ENCODE measurements at regions not wholly inside any gene's neighbourhood (a gene's known extent, or its start where the extent isn't known, plus 50 kb on each side); places are given as distances from the start of the nearest gene placed in this dataset.
"Not testable (repeated sequence)": the region's sequence is repeated elsewhere in the genome, so short reads cannot be mapped to it uniquely, and the experiment has no call there.

GRCh38 chr13:38159710-38160109 is 189.9 kb upstream of the UFM1 start:
- no peak for DNase-seq (ENCODE audit: low read depth, low spot score)

- no peak for DNase-seq (ENCODE audit: low read depth, low spot score)
Measured at GRCh38 chr13:38147050-38147449, 202.6 kb upstream of the UFM1 start.

- no peak for DNase-seq (ENCODE audit: low read depth, low spot score)
Measured at GRCh38 chr13:38141792-38142191, 207.9 kb upstream of the UFM1 start.

- DNase-seq (ENCODE audit: low read depth, low spot score) = no peak
Measured at GRCh38 chr13:38135592-38135991, 214.1 kb upstream of the UFM1 start.

- no peak for DNase-seq (ENCODE audit: low read depth, low spot score)
Measured at GRCh38 chr13:38121267-38121666, 228.4 kb upstream of the UFM1 start.

- DNase-seq (ENCODE audit: low read depth, low spot score) = peak; percentile 12
Measured at GRCh38 chr13:38103851-38104250, 234.3 kb upstream of the TRPC4 start.

- no peak for DNase-seq (ENCODE audit: low read depth, low spot score)
Measured at GRCh38 chr13:38099751-38100150, 230.2 kb upstream of the TRPC4 start.

GRCh38 chr13:38093425-38093824 is 223.9 kb upstream of the TRPC4 start:
- no peak for DNase-seq (ENCODE audit: low read depth, low spot score)

GRCh38 chr13:38090913-38091312 is 221.3 kb upstream of the TRPC4 start:
- DNase-seq (ENCODE audit: low read depth, low spot score) = no peak

GRCh38 chr13:38086721-38087120 is 217.1 kb upstream of the TRPC4 start:
- no peak for DNase-seq (ENCODE audit: low read depth, low spot score)

- no peak for DNase-seq (ENCODE audit: low read depth, low spot score)
Measured at GRCh38 chr13:38086013-38086412, 216.4 kb upstream of the TRPC4 start.

GRCh38 chr13:38073931-38074330 is 204.4 kb upstream of the TRPC4 start:
- DNase-seq (ENCODE audit: low read depth, low spot score) = no peak

GRCh38 chr13:38072696-38073095 is 203.1 kb upstream of the TRPC4 start:
- DNase-seq (ENCODE audit: low read depth, low spot score) = no peak

GRCh38 chr13:38071340-38071739 is 201.8 kb upstream of the TRPC4 start:
- DNase-seq (ENCODE audit: low read depth, low spot score) = not testable (repeated sequence)

- DNase-seq (ENCODE audit: low read depth, low spot score) = no peak
Measured at GRCh38 chr13:38053896-38054295, 184.3 kb upstream of the TRPC4 start.

- no peak for DNase-seq (ENCODE audit: low read depth, low spot score)
Measured at GRCh38 chr13:38046049-38046376, 176.4 kb upstream of the TRPC4 start.

- peak; percentile 40 for DNase-seq (ENCODE audit: low read depth, low spot score)
Measured at GRCh38 chr13:38045278-38046048, 175.9 kb upstream of the TRPC4 start.

- no peak for DNase-seq (ENCODE audit: low read depth, low spot score)
Measured at GRCh38 chr13:38044067-38044466, 174.5 kb upstream of the TRPC4 start.

GRCh38 chr13:38042771-38043170 is 173.2 kb upstream of the TRPC4 start:
- peak; percentile 2 for DNase-seq (ENCODE audit: low read depth, low spot score)

GRCh38 chr13:38024431-38024830 is 154.9 kb upstream of the TRPC4 start:
- peak; percentile 53 for DNase-seq (ENCODE audit: low read depth, low spot score)

GRCh38 chr13:38017320-38017719 is 147.7 kb upstream of the TRPC4 start:
- no peak for DNase-seq (ENCODE audit: low read depth, low spot score)

GRCh38 chr13:38013676-38014075 is 144.1 kb upstream of the TRPC4 start:
- no peak for DNase-seq (ENCODE audit: low read depth, low spot score)

GRCh38 chr13:38012096-38012495 is 142.5 kb upstream of the TRPC4 start:
- no peak for DNase-seq (ENCODE audit: low read depth, low spot score)

- DNase-seq (ENCODE audit: low read depth, low spot score) = peak; percentile 5
Measured at GRCh38 chr13:38008636-38009035, 139.1 kb upstream of the TRPC4 start.
